HCT116 (cell line): ENCODE measurements at regions not wholly inside any gene's neighbourhood (a gene's known extent, or its start where the extent isn't known, plus 50 kb on each side); places are given as distances from the start of the nearest gene placed in this dataset.

Experiments used
- ATAC-seq: fragments of 200-7000 bp; cut with Tn5 transposase; 2 replicates; pipeline ENCODE4 v1.9.1; 2020; ENCODE audit warnings: mild to moderate bottlenecking, moderate library complexity
- BruUV-seq: library from RNA; stranded (reverse); fragments of 400-500 nt; replicated peaks from 2 replicates; lab custom pipeline; 2021; lab: Mats Ljungman, UMichigan
- CTCF ChIA-PET: fragments of 300-600 bp; sonication (Branson Sonifier 250); formaldehyde crosslinking; loops from one replicate; lab custom pipeline; 2021; ENCODE audit warnings: antibody characterized with exemption; lab: Charles Lee
- POLR2A ChIA-PET: fragments of 300-600, 350-600 bp; sonication (Branson Sonifier 250); formaldehyde crosslinking; loops from one replicate; lab custom pipeline; 2021; ENCODE audit warnings: antibody characterized with exemption; lab: Charles Lee
- RAD21 ChIA-PET, 2 experiments: fragments of 300-600 bp; sonication (Branson Sonifier 250); formaldehyde crosslinking; loops; one replicate each; lab custom pipeline; 2023; ENCODE audit warnings: low total read pairs in 2 of 2; ENCODE audit not compliant: uncharacterized antibody in 2 of 2, unreplicated experiment in 2 of 2, low non-redundant PET in 1 of 2; lab: Charles Lee
- DNase-seq: peaks from one replicate; pipeline ENCODE4 v3.0.0-alpha.2; 2010; ENCODE audit warnings: low read depth, low spot score
- H2AFZ ChIP-seq: fragments of 200-600 bp; shearing (Covaris generic), sonication (generic); 2 replicates; pipeline ENCODE4 v1.6.1; 2017; ENCODE audit warnings: low read depth, mixed run types, mixed read lengths, antibody characterized with exemption, low read length; ENCODE audit not compliant: poor library complexity, severe bottlenecking
- H3K27ac ChIP-seq: 2 replicates; pipeline ENCODE4 v1.5.1; 2012; ENCODE audit warnings: low read depth, low read length
- H3K27me3 ChIP-seq: fragments of 200-600 bp; sonication (generic); 2 replicates; pipeline ENCODE4 v1.6.1; 2016; ENCODE audit warnings: mixed run types, low read length, mixed read lengths; ENCODE audit not compliant: insufficient read depth
- H3K36me3 ChIP-seq, 2 experiments: fragments of 200-500 bp in 1 of 2; fragments of 200-600 bp in 1 of 2; sonication (Bioruptor generic) in 1 of 2; sonication (generic) in 1 of 2; 2 replicates each; pipeline versions ENCODE4 v1.5.1 to v1.6.1; 2014 to 2016; ENCODE audit warnings: low read length in 2 of 2, inconsistent platforms in 1 of 2, mixed read lengths in 1 of 2, mixed run types in 1 of 2; ENCODE audit not compliant: insufficient read depth in 2 of 2, control insufficient read depth in 1 of 2
- H3K4me1 ChIP-seq, 2 experiments: fragments of 200-600 bp in 1 of 2; sonication (generic) in 1 of 2; 2 replicates each; pipeline versions ENCODE4 v1.5.1 to v1.6.1; 2012 to 2017; ENCODE audit warnings: low read length in 2 of 2, inconsistent platforms in 1 of 2, mild to moderate bottlenecking in 1 of 2, mixed read lengths in 1 of 2, mixed run types in 1 of 2, moderate library complexity in 1 of 2; ENCODE audit not compliant: insufficient read depth in 2 of 2, control insufficient read depth in 1 of 2
- H3K4me2 ChIP-seq: fragments of 200-600 bp; sonication (generic); 2 replicates; pipeline ENCODE4 v1.6.1; 2017; ENCODE audit warnings: mixed run types, low read length, mixed read lengths
- H3K4me3 ChIP-seq, 2 experiments: fragments of 200-600 bp in 1 of 2; sonication (generic) in 1 of 2; replicated peaks in 1 of 2; 2 replicates each; pipeline ENCODE4 v1.5.1; 2011 to 2016; ENCODE audit warnings: low read length in 2 of 2, control low read depth in 1 of 2, low read depth in 1 of 2, mild to moderate bottlenecking in 1 of 2, mixed read lengths in 1 of 2, mixed run types in 1 of 2
- H3K79me2 ChIP-seq: fragments of 200-600 bp; sonication (generic); 2 replicates; pipeline ENCODE4 v1.6.1; 2017; ENCODE audit warnings: mild to moderate bottlenecking, mixed run types, low read length, moderate library complexity, mixed read lengths; ENCODE audit not compliant: insufficient read depth
- H3K9ac ChIP-seq: fragments of 200-600 bp; sonication (generic); 2 replicates; pipeline ENCODE4 v1.6.1; 2016; ENCODE audit warnings: low read length, mixed read lengths
- H3K9me2 ChIP-seq: fragments of 200-600 bp; sonication (generic), shearing (Covaris generic); 2 replicates; pipeline ENCODE4 v1.6.1; 2017; ENCODE audit warnings: mixed run types, mild to moderate bottlenecking, moderate library complexity; ENCODE audit not compliant: insufficient read depth
- H3K9me3 ChIP-seq, 2 experiments: fragments of 200-500 bp in 1 of 2; fragments of 200-600 bp in 1 of 2; sonication (Bioruptor generic) in 1 of 2; sonication (generic) in 1 of 2; 2 replicates each; pipeline ENCODE4 v1.6.1; 2014 to 2017; ENCODE audit warnings: low read length in 2 of 2, mixed read lengths in 2 of 2, inconsistent platforms in 1 of 2, low read depth in 1 of 2, mild to moderate bottlenecking in 1 of 2, mixed run types in 1 of 2, moderate library complexity in 1 of 2; ENCODE audit not compliant: control insufficient read depth in 1 of 2, insufficient read depth in 1 of 2
- H4K20me1 ChIP-seq: fragments of 200-600 bp; sonication (generic), shearing (Covaris generic); 2 replicates; pipeline ENCODE4 v1.6.1; 2017; ENCODE audit warnings: mixed run types, mild to moderate bottlenecking, moderate library complexity; ENCODE audit not compliant: insufficient read depth
- ATF3 ChIP-seq: IDR thresholded peaks from 2 replicates; pipeline ENCODE4 v1.6.1; 2012
- CBX3 ChIP-seq: IDR thresholded peaks from 2 replicates; pipeline ENCODE4 v1.6.1; 2012; ENCODE audit warnings: low read depth
- CEBPB ChIP-seq: IDR thresholded peaks from 2 replicates; pipeline ENCODE4 v1.6.1; 2012; ENCODE audit warnings: low read depth
- ELF1 ChIP-seq: IDR thresholded peaks from 2 replicates; pipeline ENCODE4 v1.6.1; 2012; ENCODE audit warnings: low read depth, borderline replicate concordance
- EZH2 ChIP-seq: fragments of 200-600 bp; sonication (generic); IDR thresholded peaks from 2 replicates; pipeline ENCODE4 v1.6.1; 2017; ENCODE audit warnings: antibody characterized with exemption, mixed run types
- FOSL1 ChIP-seq: IDR thresholded peaks from 2 replicates; pipeline ENCODE4 v1.6.1; 2012; ENCODE audit warnings: low read depth
- JUND ChIP-seq: IDR thresholded peaks from 2 replicates; pipeline ENCODE4 v1.6.1; 2012
- REST ChIP-seq: IDR thresholded peaks from 2 replicates; pipeline ENCODE4 v1.6.1; 2012; ENCODE audit warnings: low read depth
- ZFX ChIP-seq: fragments of 450-650 bp; IDR thresholded peaks from 2 replicates; pipeline ENCODE4 v1.6.1; 2017
- ZNF274 ChIP-seq: fragments of 200-500 bp; sonication (Bioruptor generic); IDR thresholded peaks from 2 replicates; pipeline ENCODE4 v1.6.1; 2014; ENCODE audit warnings: mild to moderate bottlenecking, low read depth, low read length, inconsistent platforms
- intact Hi-C: fragments of 100-400 bp; cut with micrococcal nuclease; formaldehyde crosslinking; loops from 2 replicates; pipeline ENCODE4 v1.10.0; 2022

GRCh38 chr5:98483301-98483685 lies 290.2 kb upstream of the RGMB start:
- BruUV-seq, result no TSS peak
- no peak for ATAC-seq
- H3K4me2 ChIP-seq, result no peak overlapping the region
- CTCF ChIA-PET, result no interaction called here
- H3K4me3 ChIP-seq, result no peak overlapping the region
- H3K79me2 ChIP-seq, result no peaks in the 10 kb centered on the region
- no peaks in the 10 kb centered on the region for H3K36me3 ChIP-seq
- intact Hi-C loops, result no loop called here
- DNase-seq, result no peak
- H3K27ac ChIP-seq, result no peak overlapping the region
- no peaks in the 10 kb centered on the region for H3K9me2 ChIP-seq
- no peaks in the 10 kb centered on the region for H3K27me3 ChIP-seq
- RAD21 ChIA-PET, result no interaction called here
- POLR2A ChIA-PET, result no interaction called here
- H3K9me3 ChIP-seq, result no peaks in the 10 kb centered on the region
- TF ChIP-seq EZH2 (no peak), CEBPB (no peak), REST (no peak), ELF1 (no peak), ATF3 (no peak), ZFX (no peak), JUND (no peak), FOSL1 (no peak), ZNF274 (no peak), CBX3 (no peak)
- no peaks in the 10 kb centered on the region for H4K20me1 ChIP-seq
- H3K4me1 ChIP-seq, result no peaks in the 10 kb centered on the region
- H3K9ac ChIP-seq, result no peak overlapping the region
- no peak overlapping the region for H2AFZ ChIP-seq
